ENCODE measurements at regions not wholly inside any gene's neighbourhood (a gene's known extent, or its start where the extent isn't known, plus 50 kb on each side); places are given as distances from the start of the nearest gene placed in this dataset.

- TF ChIP-seq ZNF274 (IDR thresholded peaks at IDR 0.05; ENCODE audit: low read depth, low read length): no peak
These were observed 946.3 kb downstream of the DTWD2 start for GRCh38 chr5:118042076-118042475.

DNA sequence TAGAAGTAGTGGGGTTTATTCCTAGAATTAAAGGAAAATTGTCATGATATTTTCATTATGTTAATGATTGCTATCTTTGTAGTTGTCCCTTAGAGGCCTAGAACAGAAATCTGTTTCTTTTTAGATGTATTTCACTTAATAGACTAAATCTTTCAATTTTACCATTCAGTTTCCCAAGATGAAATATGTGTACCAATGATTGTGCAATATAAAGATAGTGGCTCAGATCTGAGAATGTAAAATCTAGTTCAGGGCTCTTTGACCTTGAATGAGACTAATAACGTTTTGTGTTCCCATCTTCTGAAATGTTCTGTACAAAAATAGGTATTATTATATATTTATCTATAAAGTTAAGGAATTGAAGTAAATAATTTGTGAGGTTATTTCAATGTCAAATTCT, 947.9 kb downstream of the DTWD2 start:
- no peak overlapping the region for H3K4me3 ChIP-seq (ENCODE audit: low read length)
- no peak for TF ChIP-seq ZNF274 (IDR thresholded peaks at IDR 0.05; ENCODE audit: low read depth, low read length)

More at GRCh38 chr5:118042076-118042475, 946.3 kb downstream of the DTWD2 start:
- no peak overlapping the region for H3K4me3 ChIP-seq (ENCODE audit: low read length)

GRCh38 chr5:118033686-118034338, 954.5 kb downstream of the DTWD2 start:
- no peak overlapping the region for H3K4me3 ChIP-seq (ENCODE audit: low read length)
- no peak for TF ChIP-seq ZNF274 (IDR thresholded peaks at IDR 0.05; ENCODE audit: low read depth, low read length)

DNA sequence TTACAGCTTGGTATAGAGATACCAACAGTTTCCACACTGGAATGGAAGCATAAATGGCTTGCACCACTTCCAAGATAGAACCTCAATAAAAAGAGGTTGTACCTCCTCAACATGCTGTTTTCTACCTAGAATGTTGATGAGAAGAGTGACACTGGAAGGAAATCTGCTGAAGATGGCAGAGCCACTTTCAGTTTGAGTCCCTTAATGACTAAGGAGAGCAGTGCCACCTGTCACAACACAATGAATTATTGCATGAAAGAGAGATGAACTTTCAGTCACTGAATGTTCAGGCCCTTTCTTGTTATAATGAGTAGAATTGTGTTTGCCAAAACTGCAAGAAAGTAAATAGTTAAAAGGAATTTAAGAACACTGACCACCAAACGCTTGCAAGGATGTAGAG, 958.5 kb downstream of the DTWD2 start:
- H3K4me3 ChIP-seq (ENCODE audit: low read length): no peak overlapping the region
- no peak for TF ChIP-seq ZNF274 (IDR thresholded peaks at IDR 0.05; ENCODE audit: low read depth, low read length)

- no peak for TF ChIP-seq ZNF274 (IDR thresholded peaks at IDR 0.05; ENCODE audit: low read depth, low read length)
- H3K4me3 ChIP-seq (ENCODE audit: low read length): no peak overlapping the region
These were observed 966.3 kb downstream of the DTWD2 start for GRCh38 chr5:118022062-118022461.

DNA sequence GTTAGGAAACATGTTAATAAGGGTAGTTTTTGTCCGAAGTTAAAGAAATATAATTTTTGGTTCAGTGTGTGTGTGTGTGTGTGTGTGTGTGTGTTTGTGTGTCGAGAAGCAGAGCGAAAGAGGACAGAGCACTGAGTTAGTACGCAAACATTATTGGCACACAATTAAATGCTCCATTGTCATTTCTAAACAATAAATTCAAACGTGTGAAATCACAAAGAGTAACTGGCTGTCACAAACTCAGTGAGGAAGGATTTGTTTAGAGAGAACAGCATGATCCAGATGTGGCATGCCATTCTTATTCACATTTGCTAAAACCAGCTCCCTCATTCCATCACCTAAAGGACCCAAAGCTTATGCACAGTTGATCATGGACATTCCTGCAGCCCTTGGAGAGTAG, 970.8 kb downstream of the DTWD2 start:
- no peak overlapping the region for H3K4me3 ChIP-seq (ENCODE audit: low read length)
- TF ChIP-seq ZNF274 (IDR thresholded peaks at IDR 0.05; ENCODE audit: low read depth, low read length): no peak

- TF ChIP-seq ZNF274 (IDR thresholded peaks at IDR 0.05; ENCODE audit: low read depth, low read length): no peak
These were observed 972.0 kb downstream of the DTWD2 start for GRCh38 chr5:118016396-118016795.

DNA sequence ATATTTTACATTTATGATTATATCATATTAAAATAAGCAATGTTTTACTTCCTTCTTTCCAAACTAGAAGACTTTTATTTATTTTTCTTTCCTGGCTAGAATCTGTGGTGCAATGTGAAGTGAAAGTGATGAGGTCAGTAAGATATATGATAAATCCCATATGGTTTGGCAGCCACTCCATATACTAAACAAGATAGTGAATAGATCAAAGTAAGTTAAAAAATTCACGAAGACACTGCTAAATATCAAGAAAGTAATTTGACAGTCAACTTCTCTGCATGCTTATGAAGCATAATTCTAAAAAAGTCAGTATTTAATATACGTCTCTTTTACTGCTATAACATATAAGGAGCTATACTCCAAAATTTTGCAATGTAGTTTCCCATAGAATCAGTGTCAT, 972.8 kb downstream of the DTWD2 start:
- TF ChIP-seq ZNF274 (IDR thresholded peaks at IDR 0.05; ENCODE audit: low read depth, low read length): no peak
- no peak overlapping the region for H3K4me3 ChIP-seq (ENCODE audit: low read length)

More at GRCh38 chr5:118016396-118016795, 972.0 kb downstream of the DTWD2 start:
- H3K4me3 ChIP-seq (ENCODE audit: low read length): no peak overlapping the region

- no peak for TF ChIP-seq ZNF274 (IDR thresholded peaks at IDR 0.05; ENCODE audit: low read depth, low read length)
- no peak overlapping the region for H3K4me3 ChIP-seq (ENCODE audit: low read length)
These were observed 978.5 kb downstream of the DTWD2 start for GRCh38 chr5:118009741-118010297.

DNA sequence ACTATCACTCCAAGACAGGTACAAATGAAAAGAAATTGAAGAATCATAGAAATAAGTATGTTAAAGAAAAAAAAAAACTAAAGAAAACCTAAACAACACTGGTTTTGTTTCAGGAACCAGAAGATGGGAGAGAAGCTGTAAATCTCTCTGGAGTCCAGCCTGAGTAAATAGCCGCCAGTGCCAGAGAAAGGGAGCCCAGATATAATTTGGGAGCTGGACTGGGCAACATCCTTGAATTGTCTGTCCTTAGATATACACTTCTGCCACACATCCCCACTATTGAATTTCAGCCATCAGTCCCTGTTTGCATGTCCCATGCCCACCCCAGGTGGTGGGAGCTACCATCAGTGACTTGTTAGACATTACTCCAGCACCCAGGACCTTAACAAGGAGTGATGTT, 979.6 kb downstream of the DTWD2 start:
- no peak for TF ChIP-seq ZNF274 (IDR thresholded peaks at IDR 0.05; ENCODE audit: low read depth, low read length)
- H3K4me3 ChIP-seq (ENCODE audit: low read length): no peak overlapping the region

GRCh38 chr5:118007262-118007661, 981.1 kb downstream of the DTWD2 start:
- H3K4me3 ChIP-seq (ENCODE audit: low read length): no peak overlapping the region
- TF ChIP-seq ZNF274 (IDR thresholded peaks at IDR 0.05; ENCODE audit: low read depth, low read length): no peak

DNA sequence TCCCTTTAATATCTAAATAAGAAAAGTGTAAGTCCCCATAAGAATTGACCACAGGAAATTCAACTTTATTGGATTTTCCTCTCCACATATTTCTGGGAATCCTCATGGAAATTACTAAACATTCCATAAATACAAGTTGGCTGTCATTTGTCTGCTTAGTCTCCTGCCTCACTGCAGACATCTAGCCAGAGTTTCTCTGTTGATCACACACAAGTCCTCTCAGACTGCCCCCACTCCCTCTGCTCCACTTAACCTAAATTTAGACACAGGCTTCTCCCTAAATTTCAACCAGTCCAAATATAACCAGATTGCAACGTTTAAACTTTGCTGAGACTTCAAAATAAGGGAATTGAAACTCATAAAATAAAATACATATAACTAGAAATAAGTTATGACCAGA, 982.1 kb downstream of the DTWD2 start:
- TF ChIP-seq ZNF274 (IDR thresholded peaks at IDR 0.05; ENCODE audit: low read depth, low read length): no peak
- no peak overlapping the region for H3K4me3 ChIP-seq (ENCODE audit: low read length)

DNA sequence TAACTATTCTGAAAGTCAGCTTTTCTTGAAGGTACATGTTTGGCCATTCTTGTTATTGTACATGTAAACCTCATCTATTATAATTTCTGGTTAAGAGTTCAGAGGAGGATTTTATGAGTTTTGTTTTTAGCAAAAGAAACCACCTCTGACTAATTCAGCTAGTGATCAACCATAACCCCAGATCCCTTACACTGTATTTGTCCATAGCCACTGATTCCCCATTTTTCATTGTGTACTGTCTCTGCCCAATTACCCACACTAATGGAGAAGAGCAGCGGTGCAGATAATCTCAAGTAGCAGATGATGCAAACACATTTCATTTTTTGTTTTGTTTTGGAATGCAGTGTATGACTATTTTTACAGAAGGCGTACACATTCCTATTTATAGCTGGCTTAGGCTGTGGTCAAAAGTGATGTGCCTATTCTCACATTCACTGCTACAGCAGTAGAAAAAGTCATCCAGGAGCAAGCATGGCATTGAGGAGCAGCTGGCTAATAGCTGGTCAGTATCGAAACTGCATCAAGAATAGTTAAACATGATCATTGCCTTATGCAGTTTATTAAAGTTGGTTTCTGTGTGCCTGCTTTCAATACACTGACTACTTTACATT, 988.3 kb downstream of the DTWD2 start:
- TF ChIP-seq ZNF274 (IDR thresholded peaks at IDR 0.05; ENCODE audit: low read depth, low read length): no peak
- no peak overlapping the region for H3K4me3 ChIP-seq (ENCODE audit: low read length)

GRCh38 chr5:117982691-117983090, 1005.7 kb downstream of the DTWD2 start:
- no peak overlapping the region for H3K4me3 ChIP-seq (ENCODE audit: low read length)
- no peak for TF ChIP-seq ZNF274 (IDR thresholded peaks at IDR 0.05; ENCODE audit: low read depth, low read length)

DNA sequence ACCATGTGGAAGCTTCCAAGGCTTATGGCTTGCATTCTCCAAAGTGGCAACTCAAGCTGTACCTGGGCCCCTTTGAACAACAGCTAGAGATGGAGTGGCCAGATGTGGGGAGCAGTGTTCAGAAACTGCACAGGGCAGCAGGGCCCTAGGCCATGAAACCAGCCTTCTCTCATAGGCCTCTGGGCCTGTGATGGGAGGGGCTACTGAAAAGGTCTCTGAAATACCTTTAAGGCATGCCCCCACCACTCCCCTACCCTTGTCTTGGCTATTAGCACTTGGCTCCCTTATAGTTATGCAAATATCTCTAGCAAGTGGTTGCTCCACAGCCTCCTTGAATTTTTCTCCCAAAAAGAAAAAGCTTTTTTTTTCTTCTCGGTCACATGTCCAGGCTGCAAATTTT, 1014.6 kb downstream of the DTWD2 start:
- TF ChIP-seq ZNF274 (IDR thresholded peaks at IDR 0.05; ENCODE audit: low read depth, low read length): no peak
- H3K4me3 ChIP-seq (ENCODE audit: low read length): no peak overlapping the region

All from GM08714 (cell line).